H1 (cell line): ENCODE measurements at regions not wholly inside any gene's neighbourhood (a gene's known extent, or its start where the extent isn't known, plus 50 kb on each side); places are given as distances from the start of the nearest gene placed in this dataset.

Experiments used
- CTCF ChIA-PET: fragments of 300-600 bp; sonication (Branson Sonifier 250); formaldehyde crosslinking; loops from one replicate; lab custom pipeline; 2021; ENCODE audit not compliant: partially characterized antibody; lab: Charles Lee
- POLR2A ChIA-PET: fragments of 300-600 bp; sonication (Branson Sonifier 250); formaldehyde crosslinking; loops from one replicate; lab custom pipeline; 2021; ENCODE audit warnings: inconsistent platforms; ENCODE audit not compliant: partially characterized antibody; lab: Charles Lee
- DNase-seq, 2 experiments: peaks; one replicate each; pipeline versions ENCODE4 v3.0.0 to v3.0.0-alpha.2; 2010 to 2022; ENCODE audit warnings: low spot score in 2 of 2, low read depth in 1 of 2, mixed read lengths in 1 of 2
- FAIRE-seq: peaks from 2 replicates; lab custom pipeline; 2011; peaks lifted over from hg19 to GRCh38; lab: Jason Lieb, UNC
- H2AFZ ChIP-seq: 2 replicates; pipeline ENCODE4 v1.8.1; 2012; ENCODE audit warnings: low read length, inconsistent platforms
- H2AK5ac ChIP-seq: 2 replicates; pipeline ENCODE4 v1.6.1; 2013; ENCODE audit warnings: low read depth, low read length
- H2BK120ac ChIP-seq: replicated peaks from 2 replicates; pipeline ENCODE3; 2013; ENCODE audit warnings: low read depth, low read length, inconsistent platforms
- H2BK12ac ChIP-seq: 2 replicates; pipeline ENCODE4 v1.6.1; 2013; ENCODE audit warnings: low read depth, low read length
- H2BK15ac ChIP-seq: 2 replicates; pipeline ENCODE4 v1.6.1; 2013; ENCODE audit warnings: low read length
- H2BK20ac ChIP-seq: 2 replicates; pipeline ENCODE4 v1.6.1; 2013; ENCODE audit warnings: low read length
- H2BK5ac ChIP-seq: 2 replicates; pipeline ENCODE4 v1.6.1; 2013; ENCODE audit warnings: low read depth, low read length
- H3K14ac ChIP-seq: 2 replicates; pipeline ENCODE4 v1.6.1; 2013; ENCODE audit warnings: inconsistent platforms; ENCODE audit not compliant: insufficient read length
- H3K18ac ChIP-seq: 2 replicates; pipeline ENCODE4 v1.6.1; 2013; ENCODE audit warnings: low read length; ENCODE audit errors: extremely low read depth
- H3K23ac ChIP-seq: 2 replicates; pipeline ENCODE4 v1.6.1; 2013; ENCODE audit warnings: inconsistent platforms; ENCODE audit not compliant: insufficient read length
- H3K23me2 ChIP-seq: 2 replicates; pipeline ENCODE4 v1.6.1; 2013; ENCODE audit warnings: low read depth, low read length
- H3K27ac ChIP-seq: 2 replicates; pipeline ENCODE4 v1.6.1; 2011; ENCODE audit warnings: low read depth, low read length, inconsistent platforms
- H3K27me3 ChIP-seq, 4 experiments: replicated peaks in 1 of 4; 1 replicate in 1 of 4; 2 replicates in 3 of 4; pipeline versions ENCODE4 v1.6.1 to v1.8.1; 2011 to 2013; ENCODE audit warnings: low read length in 3 of 4, mild to moderate bottlenecking in 3 of 4, inconsistent platforms in 2 of 4, mixed read lengths in 2 of 4, moderate library complexity in 1 of 4; ENCODE audit not compliant: control insufficient read depth in 3 of 4, insufficient read depth in 3 of 4; ENCODE audit errors: extremely low read depth in 1 of 4
- H3K36me3 ChIP-seq, 4 experiments: 2 replicates each; pipeline versions ENCODE4 v1.6.1 to v1.8.1; 2011 to 2013; ENCODE audit warnings: mild to moderate bottlenecking in 4 of 4, low read length in 3 of 4, moderate library complexity in 2 of 4, control low read depth in 1 of 4, inconsistent platforms in 1 of 4; ENCODE audit not compliant: insufficient read depth in 4 of 4, control insufficient read depth in 2 of 4
- H3K4ac ChIP-seq: replicated peaks from 2 replicates; pipeline ENCODE3; 2013; ENCODE audit warnings: low read length, low read depth, mixed read lengths, inconsistent platforms; ENCODE audit not compliant: insufficient read length
- H3K4me1 ChIP-seq, 4 experiments: replicated peaks in 1 of 4; 1 replicate in 1 of 4; 2 replicates in 3 of 4; pipeline versions ENCODE4 v1.6.1 to v1.8.1; 2011 to 2013; ENCODE audit warnings: low read length in 3 of 4, inconsistent platforms in 2 of 4, mixed read lengths in 1 of 4; ENCODE audit not compliant: insufficient read depth in 4 of 4, control insufficient read depth in 3 of 4
- H3K4me2 ChIP-seq, 2 experiments: 2 replicates each; pipeline versions ENCODE4 v1.6.1 to v1.8.1; 2011 to 2013; ENCODE audit warnings: low read depth in 2 of 2, low read length in 2 of 2, control low read depth in 1 of 2, inconsistent platforms in 1 of 2, mild to moderate bottlenecking in 1 of 2; ENCODE audit not compliant: insufficient read depth in 1 of 2
- H3K4me3 ChIP-seq, 4 experiments: fragments of 200-600, 300-600 bp in 1 of 4; sonication (generic), shearing (Covaris generic), sonication (Bioruptor Twin) in 1 of 4; 2 replicates each; pipeline versions ENCODE4 v1.5.1 to v1.8.1; 2011 to 2016; ENCODE audit warnings: low read length in 4 of 4, low read depth in 3 of 4, control low read depth in 2 of 4, inconsistent platforms in 2 of 4, mild to moderate bottlenecking in 2 of 4, mixed read lengths in 1 of 4, moderate library complexity in 1 of 4; ENCODE audit not compliant: insufficient read depth in 2 of 4; ENCODE audit errors: extremely low read depth in 1 of 4
- H3K56ac ChIP-seq: replicated peaks from 2 replicates; pipeline ENCODE3; 2013; ENCODE audit warnings: low read depth, mild to moderate bottlenecking, mixed read lengths, low read length, inconsistent platforms; ENCODE audit not compliant: insufficient read length
- H3K79me1 ChIP-seq: 2 replicates; pipeline ENCODE4 v1.6.1; 2013; ENCODE audit warnings: low read depth, low read length, control low read depth
- H3K79me2 ChIP-seq, 2 experiments: 2 replicates each; pipeline versions ENCODE4 v1.6.1 to v1.8.1; 2012 to 2013; ENCODE audit warnings: low read length in 2 of 2, mild to moderate bottlenecking in 2 of 2, inconsistent platforms in 1 of 2; ENCODE audit not compliant: insufficient read depth in 2 of 2, control insufficient read depth in 1 of 2
- H3K9ac ChIP-seq, 4 experiments: replicated peaks in 1 of 4; 1 replicate in 1 of 4; 2 replicates in 3 of 4; pipeline versions ENCODE4 v1.6.1 to v1.8.1; 2011 to 2013; ENCODE audit warnings: low read depth in 3 of 4, low read length in 3 of 4, control low read depth in 2 of 4, mild to moderate bottlenecking in 2 of 4, moderate library complexity in 2 of 4, inconsistent platforms in 1 of 4; ENCODE audit errors: extremely low read depth in 1 of 4
- H3K9me3 ChIP-seq, 2 experiments: 2 replicates each; pipeline versions ENCODE4 v1.6.1 to v1.8.1; 2012 to 2013; ENCODE audit warnings: mild to moderate bottlenecking in 2 of 2, moderate library complexity in 2 of 2, control low read depth in 1 of 2, inconsistent platforms in 1 of 2, low read depth in 1 of 2, low read length in 1 of 2, mixed read lengths in 1 of 2; ENCODE audit not compliant: insufficient read depth in 2 of 2
- H4K20me1 ChIP-seq, 2 experiments: replicated peaks in 1 of 2; 2 replicates each; pipeline versions ENCODE3 to v1.8.1; 2011 to 2013; ENCODE audit warnings: inconsistent platforms in 2 of 2, low read length in 2 of 2, mild to moderate bottlenecking in 1 of 2; ENCODE audit not compliant: insufficient read depth in 2 of 2, control insufficient read depth in 1 of 2
- H4K5ac ChIP-seq: 2 replicates; pipeline ENCODE4 v1.6.1; 2013; ENCODE audit warnings: low read length, low read depth, mixed read lengths, inconsistent platforms; ENCODE audit not compliant: insufficient read length
- H4K8ac ChIP-seq: 2 replicates; pipeline ENCODE4 v1.8.0; 2013; ENCODE audit warnings: mild to moderate bottlenecking, moderate library complexity, low read length, inconsistent platforms; ENCODE audit not compliant: insufficient read depth; ENCODE audit errors: extremely low read depth
- H4K91ac ChIP-seq: replicated peaks from 2 replicates; pipeline ENCODE3; 2013; ENCODE audit warnings: low read length, mixed read lengths, inconsistent platforms; ENCODE audit not compliant: insufficient read length
- CBX8 ChIP-seq: fragments of 300-800, 300-1000 bp; sonication (generic); IDR thresholded peaks from 2 replicates; pipeline ENCODE4 v1.7.1; 2016; ENCODE audit warnings: low read depth, low read length, borderline replicate concordance
- CREB1 ChIP-seq: IDR thresholded peaks from 2 replicates; pipeline ENCODE4 v1.6.1; 2012; ENCODE audit warnings: inconsistent platforms
- EZH2 ChIP-seq: fragments of 200-600 bp; sonication (generic); IDR thresholded peaks from 2 replicates; pipeline ENCODE4 v1.7.1; 2012; ENCODE audit warnings: low read depth, mild to moderate bottlenecking, moderate library complexity, low read length, inconsistent platforms; ENCODE audit not compliant: severe bottlenecking
- NRF1 ChIP-seq: IDR thresholded peaks from 2 replicates; pipeline ENCODE4 v1.6.1; 2011; ENCODE audit warnings: mild to moderate bottlenecking, low read depth, low read length, improper control_type of control experiment
- TCF12 ChIP-seq: IDR thresholded peaks from 2 replicates; pipeline ENCODE4 v1.6.1; 2011; ENCODE audit warnings: low read depth, mild to moderate bottlenecking, low read length
- USF2 ChIP-seq: IDR thresholded peaks from 2 replicates; pipeline ENCODE4 v1.6.1; 2011; ENCODE audit warnings: low read length, improper control_type of control experiment
- WGBS, 2 experiments: shearing (Covaris generic) in 1 of 2; methylation state at CpG; one replicate each; pipeline versions ENCODE4 v1.1.6 to v1.1.7; 2013 to 2015; ENCODE audit warnings: low lambda C conversion rate in 2 of 2, mixed read lengths in 2 of 2, inconsistent platforms in 1 of 2, low coverage in 1 of 2, missing lambda C conversion rate in 1 of 2; ENCODE audit not compliant: insufficient replicate concordance in 2 of 2, insufficient coverage in 1 of 2, insufficient read length in 1 of 2; ENCODE audit errors: extremely low coverage in 1 of 2, missing lambda C conversion rate in 1 of 2; 5-methylcytosine and 5-hydroxymethylcytosine counted together

DNA sequence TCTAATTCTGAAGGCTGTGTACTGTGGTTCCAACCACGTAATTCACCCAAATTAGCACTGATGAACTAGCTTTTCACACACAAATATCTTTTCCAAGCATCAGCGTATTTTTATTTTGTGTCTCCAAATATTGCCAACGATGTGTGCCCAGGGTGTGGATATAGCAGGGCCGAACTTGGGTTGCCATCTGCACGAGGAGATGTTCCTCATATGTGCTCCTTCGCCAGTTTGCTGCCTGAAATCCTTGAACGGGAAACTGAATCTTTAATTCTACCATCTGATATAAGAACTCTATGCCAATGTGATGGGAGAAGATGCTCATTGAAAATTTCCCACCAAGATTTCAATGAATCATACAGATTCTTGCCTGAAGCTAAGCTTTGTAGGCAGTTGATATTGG, 121.5 kb upstream of the ZNF438 start:
- Histone ChIP-seq H2AFZ (no peak overlapping the region), H4K8ac (no peak overlapping the region), H3K27me3 (no peaks in the 10 kb centered on the region), H2BK20ac (no peak overlapping the region), H3K27ac (no peak overlapping the region), H3K79me1 (no peaks in the 10 kb centered on the region), H3K79me2 (no peaks in the 10 kb centered on the region), H3K23me2 (no peaks in the 10 kb centered on the region), H3K4me3 (no peak overlapping the region), H3K14ac (no peak overlapping the region), H4K5ac (no peak overlapping the region), H3K23ac (no peak overlapping the region), H4K91ac (no peak overlapping the region), H3K56ac (no peak overlapping the region), H3K9ac (no peak overlapping the region), H2BK120ac (no peak overlapping the region), H3K36me3 (no peaks in the 10 kb centered on the region), H2BK15ac (no peak overlapping the region), H3K4me2 (no peak overlapping the region), H2BK5ac (no peak overlapping the region), H3K4me1 (peaks cover 0 to 5% (median under 1%) of the 10 kb centered on the region in 4 experiments; a peak in 2 of 7 replicates), H3K18ac (no peak overlapping the region), H2AK5ac (no peak overlapping the region), H3K9me3 (no peaks in the 10 kb centered on the region), H4K20me1 (no peaks in the 10 kb centered on the region), H3K4ac (no peak overlapping the region), H2BK12ac (no peak overlapping the region)
- ChIA-PET POLR2A (no interaction called here), CTCF (interaction anchor here (1.5 kb wide), 1 partner anchor 17 kb away, joined by 4 read pairs; no protein-coding TSS in a partner anchor)
- DNase-seq (no peak), FAIRE-seq (no peak)
- 89% methylated on average over 7 of the region's 7 CpGs; no CpG with 5 or more reads in 1 of the 2 experiments for WGBS, 2 experiments
- TF ChIP-seq NRF1 (no peak), USF2 (no peak), EZH2 (no peak), CREB1 (no peak), CBX8 (no peak), TCF12 (no peak)
